H1 (cell line): ENCODE measurements at regions not wholly inside any gene's neighbourhood (a gene's known extent, or its start where the extent isn't known, plus 50 kb on each side); places are given as distances from the start of the nearest gene placed in this dataset.
A peak's percentile ranks its signal among the peaks of the same experiment; 100 is the strongest.

Experiments
- CTCF ChIA-PET: fragments of 300-600 bp; sonication (Branson Sonifier 250); formaldehyde crosslinking; loops from one replicate; lab custom pipeline; 2021; ENCODE audit not compliant: partially characterized antibody; lab: Charles Lee
- POLR2A ChIA-PET: fragments of 300-600 bp; sonication (Branson Sonifier 250); formaldehyde crosslinking; loops from one replicate; lab custom pipeline; 2021; ENCODE audit warnings: inconsistent platforms; ENCODE audit not compliant: partially characterized antibody; lab: Charles Lee
- DNase-seq, 2 experiments: peaks; one replicate each; pipeline versions ENCODE4 v3.0.0 to v3.0.0-alpha.2; 2010 to 2022; ENCODE audit warnings: low spot score in 2 of 2, low read depth in 1 of 2, mixed read lengths in 1 of 2
- FAIRE-seq: peaks from 2 replicates; lab custom pipeline; 2011; peaks lifted over from hg19 to GRCh38; lab: Jason Lieb, UNC
- H2AFZ ChIP-seq: 2 replicates; pipeline ENCODE4 v1.8.1; 2012; ENCODE audit warnings: low read length, inconsistent platforms
- H2AK5ac ChIP-seq: 2 replicates; pipeline ENCODE4 v1.6.1; 2013; ENCODE audit warnings: low read depth, low read length
- H2BK120ac ChIP-seq: replicated peaks from 2 replicates; pipeline ENCODE3; 2013; ENCODE audit warnings: low read depth, low read length, inconsistent platforms
- H2BK12ac ChIP-seq: 2 replicates; pipeline ENCODE4 v1.6.1; 2013; ENCODE audit warnings: low read depth, low read length
- H2BK15ac ChIP-seq: 2 replicates; pipeline ENCODE4 v1.6.1; 2013; ENCODE audit warnings: low read length
- H2BK20ac ChIP-seq: 2 replicates; pipeline ENCODE4 v1.6.1; 2013; ENCODE audit warnings: low read length
- H2BK5ac ChIP-seq: 2 replicates; pipeline ENCODE4 v1.6.1; 2013; ENCODE audit warnings: low read depth, low read length
- H3K14ac ChIP-seq: 2 replicates; pipeline ENCODE4 v1.6.1; 2013; ENCODE audit warnings: inconsistent platforms; ENCODE audit not compliant: insufficient read length
- H3K18ac ChIP-seq: 2 replicates; pipeline ENCODE4 v1.6.1; 2013; ENCODE audit warnings: low read length; ENCODE audit errors: extremely low read depth
- H3K23ac ChIP-seq: 2 replicates; pipeline ENCODE4 v1.6.1; 2013; ENCODE audit warnings: inconsistent platforms; ENCODE audit not compliant: insufficient read length
- H3K23me2 ChIP-seq: 2 replicates; pipeline ENCODE4 v1.6.1; 2013; ENCODE audit warnings: low read depth, low read length
- H3K27ac ChIP-seq: 2 replicates; pipeline ENCODE4 v1.6.1; 2011; ENCODE audit warnings: low read depth, low read length, inconsistent platforms
- H3K27me3 ChIP-seq, 4 experiments: replicated peaks in 1 of 4; 1 replicate in 1 of 4; 2 replicates in 3 of 4; pipeline versions ENCODE4 v1.6.1 to v1.8.1; 2011 to 2013; ENCODE audit warnings: low read length in 3 of 4, mild to moderate bottlenecking in 3 of 4, inconsistent platforms in 2 of 4, mixed read lengths in 2 of 4, moderate library complexity in 1 of 4; ENCODE audit not compliant: control insufficient read depth in 3 of 4, insufficient read depth in 3 of 4; ENCODE audit errors: extremely low read depth in 1 of 4
- H3K36me3 ChIP-seq, 4 experiments: 2 replicates each; pipeline versions ENCODE4 v1.6.1 to v1.8.1; 2011 to 2013; ENCODE audit warnings: mild to moderate bottlenecking in 4 of 4, low read length in 3 of 4, moderate library complexity in 2 of 4, control low read depth in 1 of 4, inconsistent platforms in 1 of 4; ENCODE audit not compliant: insufficient read depth in 4 of 4, control insufficient read depth in 2 of 4
- H3K4ac ChIP-seq: replicated peaks from 2 replicates; pipeline ENCODE3; 2013; ENCODE audit warnings: low read length, low read depth, mixed read lengths, inconsistent platforms; ENCODE audit not compliant: insufficient read length
- H3K4me1 ChIP-seq, 4 experiments: replicated peaks in 1 of 4; 1 replicate in 1 of 4; 2 replicates in 3 of 4; pipeline versions ENCODE4 v1.6.1 to v1.8.1; 2011 to 2013; ENCODE audit warnings: low read length in 3 of 4, inconsistent platforms in 2 of 4, mixed read lengths in 1 of 4; ENCODE audit not compliant: insufficient read depth in 4 of 4, control insufficient read depth in 3 of 4
- H3K4me2 ChIP-seq, 2 experiments: 2 replicates each; pipeline versions ENCODE4 v1.6.1 to v1.8.1; 2011 to 2013; ENCODE audit warnings: low read depth in 2 of 2, low read length in 2 of 2, control low read depth in 1 of 2, inconsistent platforms in 1 of 2, mild to moderate bottlenecking in 1 of 2; ENCODE audit not compliant: insufficient read depth in 1 of 2
- H3K4me3 ChIP-seq, 4 experiments: fragments of 200-600, 300-600 bp in 1 of 4; sonication (generic), shearing (Covaris generic), sonication (Bioruptor Twin) in 1 of 4; 2 replicates each; pipeline versions ENCODE4 v1.5.1 to v1.8.1; 2011 to 2016; ENCODE audit warnings: low read length in 4 of 4, low read depth in 3 of 4, control low read depth in 2 of 4, inconsistent platforms in 2 of 4, mild to moderate bottlenecking in 2 of 4, mixed read lengths in 1 of 4, moderate library complexity in 1 of 4; ENCODE audit not compliant: insufficient read depth in 2 of 4; ENCODE audit errors: extremely low read depth in 1 of 4
- H3K56ac ChIP-seq: replicated peaks from 2 replicates; pipeline ENCODE3; 2013; ENCODE audit warnings: low read depth, mild to moderate bottlenecking, mixed read lengths, low read length, inconsistent platforms; ENCODE audit not compliant: insufficient read length
- H3K79me1 ChIP-seq: 2 replicates; pipeline ENCODE4 v1.6.1; 2013; ENCODE audit warnings: low read depth, low read length, control low read depth
- H3K79me2 ChIP-seq, 2 experiments: 2 replicates each; pipeline versions ENCODE4 v1.6.1 to v1.8.1; 2012 to 2013; ENCODE audit warnings: low read length in 2 of 2, mild to moderate bottlenecking in 2 of 2, inconsistent platforms in 1 of 2; ENCODE audit not compliant: insufficient read depth in 2 of 2, control insufficient read depth in 1 of 2
- H3K9ac ChIP-seq, 4 experiments: replicated peaks in 1 of 4; 1 replicate in 1 of 4; 2 replicates in 3 of 4; pipeline versions ENCODE4 v1.6.1 to v1.8.1; 2011 to 2013; ENCODE audit warnings: low read depth in 3 of 4, low read length in 3 of 4, control low read depth in 2 of 4, mild to moderate bottlenecking in 2 of 4, moderate library complexity in 2 of 4, inconsistent platforms in 1 of 4; ENCODE audit errors: extremely low read depth in 1 of 4
- H3K9me3 ChIP-seq, 2 experiments: 2 replicates each; pipeline versions ENCODE4 v1.6.1 to v1.8.1; 2012 to 2013; ENCODE audit warnings: mild to moderate bottlenecking in 2 of 2, moderate library complexity in 2 of 2, control low read depth in 1 of 2, inconsistent platforms in 1 of 2, low read depth in 1 of 2, low read length in 1 of 2, mixed read lengths in 1 of 2; ENCODE audit not compliant: insufficient read depth in 2 of 2
- H4K20me1 ChIP-seq, 2 experiments: replicated peaks in 1 of 2; 2 replicates each; pipeline versions ENCODE3 to v1.8.1; 2011 to 2013; ENCODE audit warnings: inconsistent platforms in 2 of 2, low read length in 2 of 2, mild to moderate bottlenecking in 1 of 2; ENCODE audit not compliant: insufficient read depth in 2 of 2, control insufficient read depth in 1 of 2
- H4K5ac ChIP-seq: 2 replicates; pipeline ENCODE4 v1.6.1; 2013; ENCODE audit warnings: low read length, low read depth, mixed read lengths, inconsistent platforms; ENCODE audit not compliant: insufficient read length
- H4K8ac ChIP-seq: 2 replicates; pipeline ENCODE4 v1.8.0; 2013; ENCODE audit warnings: mild to moderate bottlenecking, moderate library complexity, low read length, inconsistent platforms; ENCODE audit not compliant: insufficient read depth; ENCODE audit errors: extremely low read depth
- H4K91ac ChIP-seq: replicated peaks from 2 replicates; pipeline ENCODE3; 2013; ENCODE audit warnings: low read length, mixed read lengths, inconsistent platforms; ENCODE audit not compliant: insufficient read length
- CHD1 ChIP-seq: IDR thresholded peaks from 2 replicates; pipeline ENCODE4 v1.6.1; 2012; ENCODE audit warnings: low read depth, low read length, improper control_type of control experiment
- KDM1A ChIP-seq: fragments of 200-600, 300-600 bp; sonication (generic); IDR thresholded peaks from 2 replicates; pipeline ENCODE4 v1.7.1; 2016; ENCODE audit warnings: mild to moderate bottlenecking, low read length, borderline replicate concordance
- WGBS, 2 experiments: shearing (Covaris generic) in 1 of 2; methylation state at CpG; one replicate each; pipeline versions ENCODE4 v1.1.6 to v1.1.7; 2013 to 2015; ENCODE audit warnings: low lambda C conversion rate in 2 of 2, mixed read lengths in 2 of 2, inconsistent platforms in 1 of 2, low coverage in 1 of 2, missing lambda C conversion rate in 1 of 2; ENCODE audit not compliant: insufficient replicate concordance in 2 of 2, insufficient coverage in 1 of 2, insufficient read length in 1 of 2; ENCODE audit errors: extremely low coverage in 1 of 2, missing lambda C conversion rate in 1 of 2; 5-methylcytosine and 5-hydroxymethylcytosine counted together
- TF ChIP-seq, protein P1 (sequence below): IDR thresholded peaks from 2 replicates; pipeline ENCODE4 v1.6.1; 2012; ENCODE audit warnings: inconsistent platforms

DNA sequence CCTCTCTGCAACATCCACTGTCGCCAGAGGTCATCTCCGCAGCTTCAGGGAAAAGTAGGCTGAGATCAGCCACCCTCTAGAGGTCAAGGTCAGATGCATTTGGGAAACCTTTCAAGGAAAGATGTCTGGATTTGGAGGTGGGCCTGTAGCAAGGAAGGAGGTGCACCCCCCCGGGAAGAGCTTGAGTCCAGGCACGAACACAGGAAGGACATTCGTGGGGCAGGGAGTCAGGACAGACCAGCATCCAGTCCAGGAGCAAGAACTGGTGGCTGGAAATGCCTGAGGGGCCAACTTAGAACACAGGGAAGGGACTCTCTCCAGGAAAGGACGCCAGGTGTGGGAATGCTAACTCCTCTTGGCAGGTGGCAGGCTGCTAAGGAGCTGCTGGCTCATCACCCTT is 614.1 kb upstream of the MGMT start:
- no peak overlapping the region; a peak in 1 of 7 replicates for H3K9ac ChIP-seq
- TF ChIP-seq, protein P1, sequence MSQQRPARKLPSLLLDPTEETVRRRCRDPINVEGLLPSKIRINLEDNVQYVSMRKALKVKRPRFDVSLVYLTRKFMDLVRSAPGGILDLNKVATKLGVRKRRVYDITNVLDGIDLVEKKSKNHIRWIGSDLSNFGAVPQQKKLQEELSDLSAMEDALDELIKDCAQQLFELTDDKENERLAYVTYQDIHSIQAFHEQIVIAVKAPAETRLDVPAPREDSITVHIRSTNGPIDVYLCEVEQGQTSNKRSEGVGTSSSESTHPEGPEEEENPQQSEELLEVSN, result no peak
- TF ChIP-seq KDM1A (no peak), CHD1 (no peak)

More for the DNA sequence above, 614.1 kb upstream of the MGMT start:
- Histone ChIP-seq H3K79me2 (no peaks in the 10 kb centered on the region), H3K4ac (no peak overlapping the region), H3K4me2 (no peak overlapping the region), H2AFZ (no peak overlapping the region), H3K14ac (no peak overlapping the region), H3K79me1 (no peaks in the 10 kb centered on the region), H3K56ac (no peak overlapping the region), H3K36me3 (no peaks in the 10 kb centered on the region), H2BK5ac (no peak overlapping the region), H4K8ac (no peak overlapping the region), H4K20me1 (no peaks in the 10 kb centered on the region), H3K4me1 (peaks cover 0 to 4% (median 0%) of the 10 kb centered on the region in 4 experiments; a peak in 3 of 7 replicates), H3K27me3 (no peaks in the 10 kb centered on the region), H3K27ac (no peak overlapping the region), H4K5ac (no peak overlapping the region), H3K23ac (no peak overlapping the region), H3K9me3 (no peaks in the 10 kb centered on the region), H2BK15ac (no peak overlapping the region), H2BK20ac (no peak overlapping the region), H3K18ac (no peak overlapping the region), H4K91ac (no peak overlapping the region), H2BK120ac (no peak overlapping the region), H2AK5ac (no peak overlapping the region), H2BK12ac (no peak overlapping the region), H3K23me2 (no peaks in the 10 kb centered on the region), H3K4me3 (no peak overlapping the region)
- no peak for FAIRE-seq
- POLR2A ChIA-PET, result interaction anchor here (0.6 kb wide), 1 partner anchor 313 kb away, joined by 3 read pairs; no protein-coding TSS in a partner anchor
- 88% methylated on average over 6 of the region's 6 CpGs; no CpG with 5 or more reads in 1 of the 2 experiments for WGBS, 2 experiments
- DNase-seq, result peak in 1 of 2 experiments; percentile 16
- CTCF ChIA-PET, result interaction anchor here (0.5 kb wide), 1 partner anchor 555 kb away, joined by 3 read pairs; no protein-coding TSS in a partner anchor
